DMS 273 (cell line): ENCODE measurements at regions not wholly inside any gene's neighbourhood (a gene's known extent, or its start where the extent isn't known, plus 50 kb on each side); places are given as distances from the start of the nearest gene placed in this dataset.
"Not testable (repeated sequence)": the region's sequence is repeated elsewhere in the genome, so short reads cannot be mapped to it uniquely, and the experiment has no call there.

Experiments used
- DNase-seq: peaks from one replicate; lab custom pipeline; 2025; ENCODE audit not compliant: unreplicated experiment; lab: John Stamatoyannopoulos, UW

- DNase-seq: not testable (repeated sequence)
These were observed 141.6 kb upstream of the PRSS12 start for GRCh38 chr4:118494437-118494836.

- DNase-seq: not testable (repeated sequence)
These were observed 150.2 kb upstream of the PRSS12 start for GRCh38 chr4:118502967-118503366.

DNA sequence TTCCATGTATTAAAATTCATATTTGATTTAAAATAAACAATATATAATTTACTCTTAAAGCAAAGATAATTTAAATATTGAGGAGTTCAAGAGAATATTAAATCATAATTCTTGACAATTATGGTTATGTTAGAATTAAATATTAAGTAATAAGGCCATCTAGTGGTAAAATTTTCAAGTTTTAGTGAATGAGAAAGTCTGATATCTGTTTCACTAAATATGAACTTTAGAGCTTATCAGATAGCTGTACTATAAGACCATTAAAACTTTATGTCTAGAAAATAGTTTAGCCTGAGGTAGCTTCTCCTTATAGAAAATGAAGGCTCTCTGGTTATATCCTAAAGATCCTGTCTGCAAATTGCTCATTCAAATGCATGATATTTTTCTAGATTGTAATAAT, 152.1 kb upstream of the PRSS12 start:
- peak; percentile 0 for DNase-seq

DNA sequence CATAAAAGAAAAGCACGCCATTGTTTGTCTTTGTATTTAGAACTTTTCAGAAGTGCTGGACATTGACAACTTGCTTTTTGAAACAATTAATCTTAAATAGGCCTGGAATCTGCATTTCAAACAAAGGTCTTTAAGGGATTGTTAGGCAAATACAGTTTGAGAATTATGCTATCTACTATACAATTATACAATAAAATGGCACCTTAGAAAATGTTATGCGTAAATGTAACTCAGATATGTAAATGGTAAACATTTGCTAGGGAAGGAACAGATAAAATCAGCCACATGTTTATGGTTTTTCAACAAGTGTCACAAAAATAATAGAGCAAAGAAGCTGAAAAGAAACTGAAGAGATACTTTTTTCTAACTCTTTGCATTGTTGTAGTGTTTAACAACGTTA, 152.7 kb upstream of the PRSS12 start:
- not testable (repeated sequence) for DNase-seq

DNA sequence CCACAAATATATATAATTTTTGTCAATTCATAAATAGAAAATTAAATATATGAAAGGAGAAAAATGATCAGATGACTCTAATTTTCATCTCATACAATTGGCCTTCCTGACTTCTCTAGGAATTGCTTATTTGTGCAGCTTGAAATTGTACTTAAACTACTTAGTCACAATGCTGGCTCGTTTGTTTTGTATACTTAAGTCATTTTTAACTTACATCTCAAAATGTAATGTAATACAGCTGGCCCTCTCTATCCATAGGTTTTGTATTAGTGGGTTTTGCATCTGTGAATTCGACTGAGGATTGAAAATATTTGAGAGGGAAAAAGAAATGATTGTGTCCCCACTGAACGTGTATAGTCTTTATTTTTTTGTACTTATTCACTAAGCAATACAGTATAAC, 160.1 kb upstream of the PRSS12 start:
- DNase-seq: not testable (repeated sequence)

DNA sequence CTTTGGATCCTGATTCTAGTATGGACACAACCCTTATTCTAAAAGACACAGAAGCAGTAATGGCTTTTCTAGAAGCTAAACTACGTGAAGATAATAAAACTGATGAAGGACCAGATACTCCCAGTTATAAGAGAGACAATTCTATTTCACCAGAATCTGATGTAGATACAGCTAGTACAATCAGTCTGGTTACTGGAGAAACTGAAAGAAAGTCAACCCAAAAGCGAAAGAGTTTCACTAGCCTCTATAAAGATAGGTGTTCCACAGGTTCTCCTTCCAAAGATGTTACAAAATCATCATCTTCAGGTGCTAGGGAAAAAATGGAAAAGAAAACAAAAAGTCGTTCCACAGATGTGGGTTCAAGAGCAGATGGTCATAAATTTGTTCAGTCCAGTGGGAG, 161.5 kb upstream of the PRSS12 start:
- not testable (repeated sequence) for DNase-seq

DNA sequence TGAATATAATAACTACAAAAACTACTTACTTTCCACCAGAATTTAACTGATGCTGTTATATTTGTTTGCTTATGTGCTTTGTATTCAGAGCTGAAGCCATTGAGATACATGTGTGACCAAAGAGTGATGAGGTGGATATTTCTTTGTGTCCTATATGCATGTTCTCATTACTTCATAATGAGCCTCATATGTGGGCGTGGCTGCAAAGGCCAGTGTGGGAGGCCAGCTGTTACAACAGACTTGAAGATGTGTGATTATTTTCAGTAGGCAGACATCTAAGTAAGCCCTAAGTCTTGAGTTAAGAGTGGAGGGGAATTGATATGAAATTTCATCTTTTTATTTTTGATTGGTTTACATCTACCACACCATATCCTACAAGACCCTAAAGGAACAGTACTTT, 163.3 kb upstream of the PRSS12 start:
- DNase-seq: peak; percentile 50

- DNase-seq: not testable (repeated sequence)
These were observed 155.1 kb upstream of the METTL14 start for GRCh38 chr4:118530107-118530506.

GRCh38 chr4:118531947-118532346, 153.2 kb upstream of the METTL14 start:
- not testable (repeated sequence) for DNase-seq

GRCh38 chr4:118535788-118536187, 149.4 kb upstream of the METTL14 start:
- not testable (repeated sequence) for DNase-seq

DNA sequence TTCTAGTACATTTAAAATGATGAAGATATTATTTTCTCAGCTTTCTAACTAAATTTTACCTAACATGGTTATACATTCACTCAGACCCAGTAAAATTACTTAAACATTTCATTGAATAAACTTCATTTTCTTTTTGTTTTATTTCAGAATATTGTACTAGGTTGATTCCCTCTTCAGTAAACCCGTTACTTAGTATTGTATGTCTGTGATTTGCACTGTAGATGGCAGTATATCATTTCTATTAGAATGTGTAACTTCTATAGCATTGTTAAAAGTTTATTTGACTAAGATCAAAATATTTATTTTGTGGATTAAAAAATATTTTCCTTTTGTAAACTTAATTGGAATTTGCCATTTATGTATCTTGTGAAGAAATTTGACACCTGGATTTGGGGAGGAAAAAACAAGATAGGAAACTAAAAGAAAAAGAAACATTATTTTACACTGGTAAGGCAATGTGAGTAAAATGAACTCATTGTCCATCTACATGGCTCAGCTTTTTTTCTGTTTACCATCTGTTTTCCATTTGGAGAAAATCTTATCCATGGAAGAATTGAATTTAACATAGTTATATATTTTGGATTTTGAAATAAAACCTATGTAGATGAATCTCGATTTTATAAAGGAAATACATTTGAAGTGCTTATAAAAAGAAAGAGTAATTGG, 145.6 kb upstream of the METTL14 start:
- peak; percentile 42 for DNase-seq

DNA sequence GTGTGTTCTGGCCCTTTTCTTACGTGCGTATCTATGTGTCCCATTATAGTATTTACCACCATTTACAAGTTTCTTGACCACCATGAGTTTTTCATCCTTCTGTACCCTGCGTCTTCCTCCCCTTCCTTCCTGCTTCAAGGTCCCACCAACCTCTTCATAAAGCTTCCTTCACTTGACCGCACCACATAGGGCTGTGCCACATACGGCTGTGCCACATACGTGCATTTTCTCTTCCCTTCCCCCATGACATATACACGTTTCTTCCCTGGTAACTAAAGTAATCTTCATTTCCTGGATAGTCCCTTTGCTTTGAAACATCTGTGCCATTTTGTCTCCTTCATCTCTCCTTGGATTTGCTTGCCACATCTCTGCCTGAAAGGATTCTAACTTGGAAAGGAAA, 128.6 kb upstream of the METTL14 start:
- DNase-seq: not testable (repeated sequence)

DNA sequence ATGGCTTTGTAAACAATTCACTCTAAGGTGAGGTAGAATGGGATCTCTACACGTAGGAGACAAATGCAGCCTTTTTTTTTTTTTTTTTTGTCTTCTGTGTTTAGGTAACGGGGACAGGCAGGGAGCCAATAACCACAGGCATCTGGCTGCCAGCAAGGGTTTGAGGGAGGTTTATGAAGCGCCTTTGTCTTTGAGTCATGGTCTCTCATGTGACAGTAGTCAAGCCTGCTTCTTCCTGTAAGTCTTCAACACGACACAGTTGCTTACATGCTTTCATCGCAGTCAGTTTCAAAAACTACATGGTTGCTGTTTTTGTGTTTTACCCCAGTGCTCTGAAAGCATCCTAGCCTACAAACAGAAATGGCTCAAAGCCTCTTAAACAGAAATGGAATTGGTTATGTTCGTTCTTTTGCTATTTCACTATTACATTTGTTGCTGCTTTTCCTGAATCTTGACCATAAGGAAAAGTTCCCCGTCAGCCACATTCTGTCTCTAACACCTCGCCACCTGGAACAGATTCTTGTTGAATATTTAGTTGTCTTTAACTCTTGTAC, 127.8 kb upstream of the METTL14 start:
- DNase-seq: peak; percentile 28

DNA sequence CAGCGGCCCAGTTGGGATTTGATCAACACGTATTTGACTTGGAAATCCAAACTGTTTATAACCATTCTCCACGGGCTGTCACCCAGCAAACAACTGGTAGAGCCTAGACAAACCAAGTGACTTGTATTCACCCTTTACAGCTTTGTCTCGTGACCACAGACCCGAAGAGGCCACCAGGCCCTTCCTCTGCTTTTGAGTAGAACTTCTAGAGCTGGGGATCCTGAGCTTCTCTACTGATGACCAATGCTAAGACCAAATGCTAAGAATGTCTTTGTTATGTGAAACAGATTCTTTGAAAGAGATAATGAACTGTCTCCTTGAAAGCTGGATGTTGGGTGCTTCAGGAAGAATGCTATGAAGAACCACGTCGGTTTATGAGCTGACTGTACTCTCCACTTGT, 127.0 kb upstream of the METTL14 start:
- not testable (repeated sequence) for DNase-seq

GRCh38 chr4:118561559-118561958, 123.6 kb upstream of the METTL14 start:
- DNase-seq: not testable (repeated sequence)

- DNase-seq: peak; percentile 64
These were observed 119.1 kb upstream of the METTL14 start for GRCh38 chr4:118566003-118566513.

DNA sequence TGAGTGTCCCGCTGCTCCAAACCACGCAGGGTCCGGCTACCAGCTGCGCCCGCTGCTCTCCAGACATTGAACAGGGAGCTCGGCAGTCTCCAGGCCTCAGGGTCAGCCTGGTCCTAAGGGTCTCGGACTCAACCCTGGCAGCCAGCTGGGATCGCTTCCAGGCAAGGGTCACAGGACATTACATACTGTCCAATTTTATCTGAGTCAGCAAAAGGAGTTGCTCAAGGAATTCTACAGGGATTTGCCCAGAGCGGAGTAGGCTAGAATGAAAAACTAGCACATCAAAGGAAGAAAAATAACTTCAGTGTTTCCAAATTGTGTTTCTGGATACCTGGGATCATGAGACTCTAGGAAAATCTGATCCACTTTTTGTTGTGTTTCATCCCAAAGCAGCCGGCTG, 112.2 kb upstream of the METTL14 start:
- DNase-seq: not testable (repeated sequence)

DNA sequence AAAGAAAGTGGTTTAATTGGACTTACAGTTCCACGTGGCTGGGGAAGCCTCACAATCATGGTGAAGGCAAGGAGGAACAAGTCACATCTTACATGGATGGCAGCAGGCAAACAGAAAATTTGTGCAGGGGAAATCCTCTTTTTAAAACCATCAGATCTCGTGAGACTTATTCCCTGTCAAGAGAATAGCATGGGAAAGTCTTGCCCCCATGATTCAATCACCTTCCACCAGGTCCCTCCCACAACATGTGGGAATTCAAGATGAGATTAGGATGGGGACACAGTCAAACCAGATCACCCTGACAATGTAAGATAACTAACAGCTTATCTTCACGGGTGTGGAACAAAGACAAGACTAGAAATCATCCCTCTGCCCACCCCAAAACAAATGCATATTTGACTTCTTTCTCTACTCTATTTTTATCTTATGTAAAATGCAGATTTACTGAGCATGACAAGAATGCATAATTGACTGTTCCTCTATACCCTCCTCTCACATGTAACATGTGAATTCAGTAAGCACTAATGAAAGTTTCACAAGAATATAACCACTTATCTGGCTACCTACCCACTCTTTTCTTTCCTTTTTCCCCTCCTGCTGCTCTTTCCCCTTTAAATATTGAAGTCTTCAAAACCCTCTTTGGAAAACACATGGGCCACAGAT, 110.8 kb upstream of the METTL14 start:
- DNase-seq: not testable (repeated sequence)

DNA sequence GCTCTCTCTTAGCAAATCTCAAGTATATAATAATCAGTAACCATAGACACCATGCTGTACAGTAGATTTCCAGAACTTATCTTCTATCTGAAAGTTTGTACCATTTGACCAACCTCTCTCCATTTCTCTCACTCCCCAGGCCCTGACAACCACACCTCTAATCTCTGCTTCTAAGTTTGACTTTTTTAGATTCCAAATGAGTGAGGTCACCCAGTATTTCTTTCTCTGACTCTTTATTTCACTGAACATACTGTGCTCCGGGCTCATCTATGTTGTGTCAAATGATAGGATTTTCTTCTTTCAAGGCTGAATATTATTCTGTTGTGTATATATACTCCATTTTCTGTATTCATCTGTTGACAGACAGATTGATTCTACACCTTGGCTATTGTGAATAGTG, 110.1 kb upstream of the METTL14 start:
- not testable (repeated sequence) for DNase-seq

DNA sequence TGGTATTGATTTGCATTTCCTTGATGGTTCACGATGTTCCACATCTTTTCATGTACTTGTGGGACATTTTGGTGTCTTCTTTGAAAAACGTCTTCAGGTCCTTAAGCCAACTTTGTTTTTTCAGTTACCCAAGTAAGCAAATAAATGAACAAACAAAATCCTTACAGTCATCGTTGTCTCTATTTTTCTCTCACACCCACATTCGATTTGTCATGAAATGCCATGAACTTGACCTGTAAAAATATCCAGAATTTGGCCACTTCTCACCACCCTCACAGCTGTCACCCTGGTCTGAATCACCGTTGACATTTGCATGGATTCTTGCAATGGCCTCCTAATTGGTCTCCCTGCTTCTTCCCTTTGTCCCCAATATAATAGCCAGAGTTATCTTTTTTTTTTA, 109.5 kb upstream of the METTL14 start:
- not testable (repeated sequence) for DNase-seq

GRCh38 chr4:118576709-118577219, 108.4 kb upstream of the METTL14 start:
- DNase-seq: not testable (repeated sequence)

DNA sequence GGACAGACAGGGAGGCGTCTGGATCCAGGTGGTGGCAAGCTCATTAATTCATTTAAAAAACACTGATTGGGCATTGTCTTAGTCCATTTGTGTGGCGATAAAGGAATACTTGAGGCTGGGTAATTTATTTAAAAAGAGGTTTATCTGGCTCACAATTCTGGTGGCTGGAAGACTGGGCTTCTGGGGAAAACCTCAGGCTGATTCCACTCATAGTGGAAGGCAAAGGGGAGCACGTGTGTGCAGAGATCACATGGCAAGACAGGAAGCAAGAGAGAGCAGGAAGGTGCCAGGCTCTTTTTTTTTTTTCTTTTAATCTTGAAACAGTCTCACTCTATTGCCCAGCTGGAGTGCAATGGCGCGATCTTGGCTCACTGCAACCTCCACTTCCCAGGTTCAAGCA, 100.2 kb upstream of the METTL14 start:
- DNase-seq: no peak
